ENCODE measurements at regions not wholly inside any gene's neighbourhood (a gene's known extent, or its start where the extent isn't known, plus 50 kb on each side); places are given as distances from the start of the nearest gene placed in this dataset.

- TF ChIP-seq YY1 (IDR thresholded peaks at IDR 0.05; ENCODE audit: insufficient read depth, insufficient read length) (no peak), SUZ12 (IDR thresholded peaks at IDR 0.05; ENCODE audit: extremely low read depth, insufficient read depth, insufficient read length) (no peak)
These were observed 282.0 kb downstream of the CALCRL start for GRCh38 chr2:187165936-187166610.

Measured in NT2/D1 (cell line).